DOHH2 (cell line): ENCODE measurements at regions not wholly inside any gene's neighbourhood (a gene's known extent, or its start where the extent isn't known, plus 50 kb on each side); places are given as distances from the start of the nearest gene placed in this dataset.

Experiments
- H3F3A ChIP-seq: fragments of 200-600 bp; sonication (generic), shearing (Covaris generic); 2 replicates; pipeline ENCODE4 v1.6.0; 2016; ENCODE audit warnings: antibody characterized with exemption, mild to moderate bottlenecking; ENCODE audit not compliant: control insufficient read depth, insufficient read depth
- H3K27ac ChIP-seq: fragments of 200-600 bp; sonication (generic); 2 replicates; pipeline ENCODE4 v1.5.1; 2014; ENCODE audit warnings: low read depth, mild to moderate bottlenecking, low read length, moderate library complexity
- H3K27me3 ChIP-seq: fragments of 200-600 bp; sonication (generic); 2 replicates; pipeline ENCODE4 v1.6.1; 2014; ENCODE audit warnings: mild to moderate bottlenecking, low read length, mixed read lengths; ENCODE audit not compliant: control insufficient read depth
- H3K36me3 ChIP-seq: fragments of 200-600 bp; sonication (generic); 2 replicates; pipeline ENCODE4 v1.6.1; 2014; ENCODE audit warnings: mild to moderate bottlenecking, low read length, moderate library complexity, mixed read lengths; ENCODE audit not compliant: control insufficient read depth
- H3K4me1 ChIP-seq: fragments of 200-600 bp; sonication (generic); 2 replicates; pipeline ENCODE4 v1.6.1; 2014; ENCODE audit warnings: mild to moderate bottlenecking, low read length, mixed read lengths; ENCODE audit not compliant: control insufficient read depth
- H3K4me2 ChIP-seq: fragments of 200-600 bp; sonication (generic); 2 replicates; pipeline ENCODE4 v1.6.0; 2014; ENCODE audit warnings: mild to moderate bottlenecking, low read length, moderate library complexity
- H3K4me3 ChIP-seq: fragments of 200-600 bp; sonication (generic); 2 replicates; pipeline ENCODE4 v1.5.1; 2014; ENCODE audit warnings: mild to moderate bottlenecking, low read length, mixed read lengths
- H3K79me2 ChIP-seq: fragments of 200-600 bp; sonication (generic); 2 replicates; pipeline ENCODE4 v1.6.1; 2014; ENCODE audit warnings: mild to moderate bottlenecking, low read length, mixed read lengths; ENCODE audit not compliant: control insufficient read depth
- H3K9me2 ChIP-seq: fragments of 200-600 bp; sonication (generic); replicated peaks from 2 replicates; pipeline ENCODE4 v1.6.1; 2014; ENCODE audit warnings: mild to moderate bottlenecking, low read length, mixed read lengths; ENCODE audit not compliant: control insufficient read depth
- H3K9me3 ChIP-seq: fragments of 200-600 bp; sonication (generic); 2 replicates; pipeline ENCODE4 v1.6.1; 2014; ENCODE audit warnings: antibody characterized with exemption, low read length, mixed read lengths; ENCODE audit not compliant: control insufficient read depth, insufficient read depth
- H4K20me1 ChIP-seq: fragments of 200-600 bp; sonication (generic); 2 replicates; pipeline ENCODE4 v1.6.0; 2014; ENCODE audit warnings: low read depth, mild to moderate bottlenecking, antibody characterized with exemption, low read length, moderate library complexity; ENCODE audit not compliant: control insufficient read depth, insufficient read depth
- CTCF ChIP-seq: fragments of 200-600 bp; sonication (generic); IDR thresholded peaks from one replicate; pipeline ENCODE4 v1.5.1; 2014; ENCODE audit warnings: antibody characterized with exemption, mild to moderate bottlenecking, low read depth, low read length; ENCODE audit not compliant: poor library complexity, severe bottlenecking
- EZH2phosphoT487 ChIP-seq: fragments of 200-600 bp; sonication (generic); IDR thresholded peaks from 2 replicates; pipeline ENCODE4 v1.6.1; 2017; ENCODE audit warnings: borderline replicate concordance, mild to moderate bottlenecking, antibody characterized with exemption, low read length, moderate library complexity, mixed read lengths

- Histone ChIP-seq H3K36me3 (no peaks in the 10 kb centered on the region), H3K4me3 (no peak overlapping the region), H3K4me2 (no peak overlapping the region), H3K9me2 (no peaks in the 10 kb centered on the region), H3K79me2 (no peaks in the 10 kb centered on the region), H3K4me1 (no peaks in the 10 kb centered on the region), H3F3A (no peaks in the 10 kb centered on the region), H3K9me3 (no peaks in the 10 kb centered on the region), H3K27me3 (no peaks in the 10 kb centered on the region), H3K27ac (no peak overlapping the region), H4K20me1 (no peaks in the 10 kb centered on the region)
- TF ChIP-seq EZH2phosphoT487 (no peak), CTCF (no peak)
These were observed 187.3 kb upstream of the NMUR2 start for GRCh38 chr5:152592416-152592815.

- TF ChIP-seq EZH2phosphoT487 (no peak), CTCF (peak; percentile 26)
- H3K79me2 ChIP-seq = no peaks in the 10 kb centered on the region
- no peak overlapping the region for H3K4me2 ChIP-seq
- no peak overlapping the region for H3K4me3 ChIP-seq
- H3K27me3 ChIP-seq = no peaks in the 10 kb centered on the region
- H3K9me2 ChIP-seq = no peaks in the 10 kb centered on the region
- H3K36me3 ChIP-seq = no peaks in the 10 kb centered on the region
- H3K27ac ChIP-seq = no peak overlapping the region
- H3K4me1 ChIP-seq = no peaks in the 10 kb centered on the region
- no peaks in the 10 kb centered on the region for H3F3A ChIP-seq
- H3K9me3 ChIP-seq = no peaks in the 10 kb centered on the region
- H4K20me1 ChIP-seq = no peaks in the 10 kb centered on the region
These were observed 188.3 kb upstream of the NMUR2 start for GRCh38 chr5:152593388-152593787.

- TF ChIP-seq CTCF (no peak), EZH2phosphoT487 (no peak)
- H3K36me3 ChIP-seq = no peaks in the 10 kb centered on the region
- H3K4me1 ChIP-seq = no peaks in the 10 kb centered on the region
- H3K4me2 ChIP-seq = no peak overlapping the region
- H3K4me3 ChIP-seq = no peak overlapping the region
- no peaks in the 10 kb centered on the region for H3K27me3 ChIP-seq
- H3K79me2 ChIP-seq = no peaks in the 10 kb centered on the region
- no peaks in the 10 kb centered on the region for H3F3A ChIP-seq
- H3K27ac ChIP-seq = no peak overlapping the region
- no peaks in the 10 kb centered on the region for H3K9me3 ChIP-seq
- H4K20me1 ChIP-seq = no peaks in the 10 kb centered on the region
- no peaks in the 10 kb centered on the region for H3K9me2 ChIP-seq
These were observed 190.3 kb upstream of the NMUR2 start for GRCh38 chr5:152595405-152595804.

- Histone ChIP-seq H3K27me3 (no peaks in the 10 kb centered on the region), H3K36me3 (no peaks in the 10 kb centered on the region), H4K20me1 (no peaks in the 10 kb centered on the region), H3K9me2 (no peaks in the 10 kb centered on the region), H3K4me3 (no peak overlapping the region), H3F3A (no peaks in the 10 kb centered on the region), H3K9me3 (no peaks in the 10 kb centered on the region), H3K4me2 (no peak overlapping the region), H3K4me1 (no peaks in the 10 kb centered on the region), H3K27ac (no peak overlapping the region), H3K79me2 (no peaks in the 10 kb centered on the region)
- TF ChIP-seq CTCF (no peak), EZH2phosphoT487 (no peak)
These were observed 194.0 kb upstream of the NMUR2 start for GRCh38 chr5:152599096-152599495.
